BJ (cell line): ENCODE measurements at regions not wholly inside any gene's neighbourhood (a gene's known extent, or its start where the extent isn't known, plus 50 kb on each side); places are given as distances from the start of the nearest gene placed in this dataset.

Experiments used
- CTCF ChIA-PET: fragments of 350-600 bp; formaldehyde crosslinking; extraction: SDS; loops from one replicate; lab custom pipeline; 2021; ENCODE audit warnings: antibody characterized with exemption, inconsistent platforms; lab: Yijun Ruan, JAX
- POLR2A ChIA-PET: fragments of 300-600 bp; sonication (Branson Sonifier 250); formaldehyde crosslinking; extraction: SDS; loops from one replicate; lab custom pipeline; 2021; ENCODE audit warnings: antibody characterized with exemption; lab: Charles Lee
- DNase-seq: peaks from one replicate; pipeline ENCODE4 v3.0.0-alpha.2; 2011; ENCODE audit warnings: low read depth
- H3K27me3 ChIP-seq: 2 replicates; pipeline ENCODE4 v1.6.0; 2011; ENCODE audit warnings: low read length; ENCODE audit not compliant: control insufficient read depth, insufficient read depth
- H3K36me3 ChIP-seq: 2 replicates; pipeline ENCODE4 v1.5.1; 2011; ENCODE audit warnings: low read length; ENCODE audit not compliant: control insufficient read depth, insufficient read depth
- H3K4me3 ChIP-seq: 2 replicates; pipeline ENCODE4 v1.5.1; 2011; ENCODE audit warnings: low read depth, mild to moderate bottlenecking, control low read depth, low read length
- CTCF ChIP-seq: IDR thresholded peaks from 2 replicates; pipeline ENCODE4 v1.5.1; 2011; ENCODE audit warnings: low read depth, mild to moderate bottlenecking, control low read depth, inconsistent platforms, low read length, moderate library complexity; ENCODE audit not compliant: insufficient read depth

GRCh38 chr15:73812806-73813465 lies 59.8 kb upstream of the INSYN1 start:
- ChIA-PET POLR2A (no interaction called here), CTCF (no interaction called here)

GRCh38 chr15:73813589-73813988 lies 59.8 kb upstream of the TBC1D21 start:
- ChIA-PET CTCF (no interaction called here), POLR2A (no interaction called here)
- Histone ChIP-seq H3K36me3 (no peaks in the 10 kb centered on the region), H3K4me3 (no peak overlapping the region), H3K27me3 (peaks cover 9% of the 10 kb centered on the region)
- DNase-seq: no peak
- no peak for TF ChIP-seq CTCF

More at GRCh38 chr15:73812806-73813465, 59.8 kb upstream of the INSYN1 start:
- no peak for DNase-seq
- H3K36me3 ChIP-seq: no peaks in the 10 kb centered on the region
- peaks cover 5% of the 10 kb centered on the region for H3K27me3 ChIP-seq
- no peak for TF ChIP-seq CTCF
- no peak overlapping the region for H3K4me3 ChIP-seq

- ChIA-PET CTCF (no interaction called here), POLR2A (no interaction called here)
- H3K36me3 ChIP-seq: no peaks in the 10 kb centered on the region
- no peak overlapping the region for H3K4me3 ChIP-seq
- TF ChIP-seq CTCF: no peak
- no peak for DNase-seq
- H3K27me3 ChIP-seq: peaks cover 6% of the 10 kb centered on the region
These were observed 54.9 kb upstream of the TBC1D21 start for GRCh38 chr15:73818308-73818985.

- Histone ChIP-seq H3K27me3 (peaks cover 6% of the 10 kb centered on the region), H3K4me3 (no peak overlapping the region), H3K36me3 (no peaks in the 10 kb centered on the region)
- ChIA-PET POLR2A (no interaction called here), CTCF (no interaction called here)
- DNase-seq: no peak
- no peak for TF ChIP-seq CTCF
These were observed 52.2 kb upstream of the TBC1D21 start for GRCh38 chr15:73821181-73821580.

GRCh38 chr15:73822998-73823397 lies 50.4 kb upstream of the TBC1D21 start:
- CTCF ChIA-PET: no interaction called here

More at GRCh38 chr15:73822998-73823397, 50.4 kb upstream of the TBC1D21 start:
- Histone ChIP-seq H3K36me3 (no peaks in the 10 kb centered on the region), H3K4me3 (no peak overlapping the region), H3K27me3 (peaks cover 7% of the 10 kb centered on the region)
- POLR2A ChIA-PET: no interaction called here
- DNase-seq: no peak
- no peak for TF ChIP-seq CTCF
